CD4-positive, alpha-beta T cell treated with Interleukin-17A for 4 hours (primary cell): ENCODE measurements at regions not wholly inside any gene's neighbourhood (a gene's known extent, or its start where the extent isn't known, plus 50 kb on each side); places are given as distances from the start of the nearest gene placed in this dataset.

Source experiments
- DNase-seq: peaks from one replicate; pipeline ENCODE4 v3.0.0-alpha.2; 2020; ENCODE audit warnings: mixed read lengths

GRCh38 chr12:94033101-94033500 is 115.3 kb upstream of the PLXNC1 start:
- peak; percentile 34 for DNase-seq

DNA sequence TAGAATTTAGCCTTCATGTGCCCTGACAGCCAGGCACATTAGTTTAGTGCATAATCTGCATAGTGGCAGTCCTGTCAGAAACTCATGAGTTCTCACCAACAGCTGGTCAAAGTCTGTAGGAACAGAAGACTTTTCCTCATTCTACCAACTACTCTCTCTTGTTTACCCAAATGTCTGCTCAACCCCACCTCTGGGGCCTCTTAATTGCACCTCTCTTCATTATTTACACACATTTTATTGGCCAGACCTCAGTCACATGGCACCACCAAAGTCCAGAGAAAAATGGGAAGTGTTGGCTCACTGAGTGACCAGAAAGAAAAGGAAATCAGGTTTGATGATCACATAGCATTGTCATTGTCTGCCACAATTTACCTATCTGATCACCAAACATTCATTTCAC is 114.6 kb upstream of the PLXNC1 start:
- DNase-seq = no peak

GRCh38 chr12:94037444-94037843 is 110.9 kb upstream of the PLXNC1 start:
- DNase-seq = no peak

- DNase-seq = no peak
Observed at GRCh38 chr12:94038605-94039004, 109.8 kb upstream of the PLXNC1 start.

- no peak for DNase-seq
Observed at GRCh38 chr12:94039199-94039840, 109.1 kb upstream of the PLXNC1 start.

GRCh38 chr12:94039914-94040313 is 108.5 kb upstream of the PLXNC1 start:
- DNase-seq = no peak

DNA sequence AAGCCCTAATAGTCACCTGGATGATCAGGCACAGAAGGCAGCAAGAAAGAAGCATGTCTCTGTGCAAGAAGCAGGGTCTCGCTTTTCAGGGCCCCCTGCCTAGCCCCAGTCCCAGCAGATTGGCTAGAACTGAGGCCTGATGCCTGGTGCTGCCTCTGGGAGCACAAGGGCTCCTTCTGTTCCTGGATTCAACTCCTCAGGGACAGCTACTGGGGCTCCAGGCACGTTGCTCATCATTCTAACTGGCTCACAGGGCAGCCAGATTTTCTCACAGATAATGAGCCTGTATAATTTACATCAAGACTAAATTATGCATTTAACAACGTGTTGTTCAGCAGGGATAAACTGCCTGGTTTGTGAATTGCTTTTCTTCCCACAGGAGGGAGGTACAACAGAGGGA is 106.5 kb upstream of the PLXNC1 start:
- DNase-seq = no peak

- no peak for DNase-seq
Observed at GRCh38 chr12:94042321-94042720, 106.1 kb upstream of the PLXNC1 start.

DNA sequence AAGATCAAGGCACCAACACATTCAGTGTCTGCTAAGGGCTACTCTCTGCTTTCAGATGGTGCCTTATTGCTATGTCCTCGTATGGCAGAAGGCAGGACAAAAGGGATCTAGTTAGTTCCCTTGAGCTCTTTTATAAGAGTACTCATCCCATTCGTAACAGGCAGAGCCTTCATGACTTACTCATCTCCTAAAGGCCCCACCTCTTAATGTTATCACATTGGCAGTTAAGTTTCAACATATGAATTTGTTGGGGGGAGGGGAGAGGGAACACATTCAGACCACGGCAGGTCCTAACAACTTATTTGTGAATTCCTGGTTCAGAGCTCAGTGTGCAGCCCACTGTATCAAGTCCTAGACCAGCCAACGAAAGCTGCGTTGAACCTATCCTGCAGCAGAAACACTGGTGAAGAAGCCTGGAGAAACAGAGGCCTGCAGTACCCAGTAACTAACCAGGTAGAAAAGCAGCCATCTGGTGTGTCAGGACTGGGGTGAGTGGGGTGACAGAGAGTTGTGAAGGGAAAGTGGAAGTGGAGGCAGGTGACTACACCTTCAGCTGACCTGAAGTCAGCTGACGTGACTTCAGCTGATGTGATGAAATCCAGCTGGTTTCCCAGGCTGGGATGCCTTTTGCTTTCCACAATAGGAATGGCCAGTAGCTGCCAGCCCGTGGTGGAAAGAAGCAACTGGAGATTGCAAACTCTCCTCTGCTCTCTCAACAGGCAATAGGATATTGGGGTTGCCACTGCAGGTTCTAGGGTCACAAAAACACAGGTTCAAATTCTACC is 101.6 kb upstream of the PLXNC1 start:
- no peak for DNase-seq

- no peak for DNase-seq
Observed at GRCh38 chr12:94047781-94048567, 100.4 kb upstream of the PLXNC1 start.

DNA sequence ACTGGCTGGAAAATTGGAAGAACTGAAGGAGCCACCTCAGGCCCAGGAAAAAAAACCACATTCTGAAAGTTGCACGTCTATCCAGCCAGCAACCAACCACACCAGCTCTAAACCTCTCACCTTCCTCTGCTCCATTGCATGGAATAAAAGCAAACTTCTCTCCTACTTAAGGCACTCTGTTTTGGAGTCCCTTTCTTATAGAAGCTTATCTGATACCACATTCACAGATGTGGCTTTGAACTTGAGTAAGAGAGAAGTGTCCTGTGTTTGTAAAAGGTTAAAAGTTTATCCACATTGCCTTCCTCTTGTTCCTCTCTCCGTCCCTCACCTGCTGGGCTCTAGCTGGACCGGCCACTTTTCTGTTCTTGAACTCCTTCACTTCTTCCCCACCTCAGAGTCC is 99.6 kb upstream of the PLXNC1 start:
- no peak for DNase-seq

GRCh38 chr12:94049718-94050117 is 98.7 kb upstream of the PLXNC1 start:
- no peak for DNase-seq

GRCh38 chr12:94053676-94054075 is 94.7 kb upstream of the PLXNC1 start:
- no peak for DNase-seq

DNA sequence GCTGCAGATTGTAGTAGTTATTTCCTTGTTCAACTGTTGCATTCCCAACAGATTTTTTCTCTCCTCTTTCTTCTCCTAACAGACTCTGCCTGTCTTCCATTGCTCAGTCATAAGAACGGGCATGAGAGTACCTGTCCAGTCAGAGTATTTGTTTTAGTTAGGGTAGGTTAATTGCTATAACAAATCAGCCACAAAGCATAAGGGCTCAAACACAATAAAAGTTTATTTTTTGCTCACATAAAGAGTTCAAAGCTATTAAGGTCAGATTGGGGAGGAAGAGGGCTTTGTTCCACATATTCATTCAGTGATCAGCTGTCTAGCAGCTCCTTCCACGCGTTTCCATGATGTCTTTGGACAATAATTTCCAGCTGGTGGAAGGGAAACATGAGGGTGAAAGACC is 92.8 kb upstream of the PLXNC1 start:
- DNase-seq = no peak

- DNase-seq = no peak
Observed at GRCh38 chr12:94056419-94057158, 91.8 kb upstream of the PLXNC1 start.

GRCh38 chr12:94057262-94058151 is 90.9 kb upstream of the PLXNC1 start:
- DNase-seq = no peak

DNA sequence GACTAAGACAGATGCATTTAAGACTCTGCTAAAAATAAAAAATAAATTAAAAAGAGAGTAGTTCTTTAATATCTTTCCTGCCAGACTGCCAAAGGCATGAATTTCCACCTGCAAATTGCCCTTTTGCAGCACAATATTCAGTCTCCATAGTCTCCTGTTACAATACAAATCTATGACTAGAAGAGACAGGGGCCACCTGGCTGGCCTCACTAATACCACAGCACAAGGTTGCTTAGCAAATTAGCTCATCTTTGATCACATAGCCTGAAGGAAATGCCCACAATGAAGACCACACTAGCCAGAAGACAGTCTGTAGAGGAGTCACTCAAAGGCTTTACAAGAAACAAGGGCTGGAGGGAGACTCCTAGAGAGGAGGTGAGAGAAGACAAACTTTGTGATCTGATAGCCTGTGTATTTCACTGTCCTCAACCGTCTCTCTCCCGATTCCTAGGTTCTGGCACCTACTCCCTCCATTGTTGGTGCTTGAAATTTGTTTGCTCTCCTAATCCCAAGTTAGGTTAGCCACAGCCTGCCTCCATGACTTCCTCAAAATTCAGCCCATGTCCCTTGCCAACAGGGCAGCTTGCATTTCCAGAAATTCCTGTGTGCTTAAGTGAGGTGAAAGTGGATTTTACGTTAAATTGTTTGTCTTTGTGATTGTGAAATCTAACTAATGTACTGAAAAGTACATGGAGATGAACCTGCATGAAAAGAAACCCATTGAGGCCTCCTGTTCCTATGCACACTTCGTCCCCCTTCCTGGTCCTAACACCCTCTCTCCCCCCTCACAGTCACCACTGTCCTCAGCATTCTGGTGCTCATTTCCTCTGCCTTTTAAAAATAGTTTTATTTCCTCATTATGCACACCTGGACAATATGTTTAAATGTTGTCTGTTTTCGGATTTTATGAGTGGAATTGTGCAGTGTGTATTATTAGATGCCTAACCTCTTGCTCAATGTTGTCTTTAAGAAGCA is 88.7 kb upstream of the PLXNC1 start:
- no peak for DNase-seq

DNA sequence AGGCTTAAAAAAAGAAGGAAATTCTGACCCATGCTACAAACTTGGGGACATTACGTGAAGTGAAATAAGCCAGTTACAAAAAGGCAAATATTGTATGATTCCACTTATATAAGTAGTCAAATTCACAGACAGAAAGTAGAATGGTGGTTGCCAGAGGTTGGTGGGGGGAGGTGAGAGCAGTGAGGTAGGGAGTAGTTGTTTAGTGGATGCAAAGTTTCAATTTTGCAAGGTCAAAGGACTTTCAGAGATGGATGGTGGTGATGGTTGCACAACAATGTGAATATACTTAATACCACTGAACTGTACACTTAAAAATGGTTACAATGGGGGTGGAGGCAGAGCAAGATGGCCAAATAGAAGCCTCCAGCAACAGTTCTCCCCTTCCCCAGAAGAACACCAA is 86.2 kb upstream of the PLXNC1 start:
- DNase-seq = no peak

DNA sequence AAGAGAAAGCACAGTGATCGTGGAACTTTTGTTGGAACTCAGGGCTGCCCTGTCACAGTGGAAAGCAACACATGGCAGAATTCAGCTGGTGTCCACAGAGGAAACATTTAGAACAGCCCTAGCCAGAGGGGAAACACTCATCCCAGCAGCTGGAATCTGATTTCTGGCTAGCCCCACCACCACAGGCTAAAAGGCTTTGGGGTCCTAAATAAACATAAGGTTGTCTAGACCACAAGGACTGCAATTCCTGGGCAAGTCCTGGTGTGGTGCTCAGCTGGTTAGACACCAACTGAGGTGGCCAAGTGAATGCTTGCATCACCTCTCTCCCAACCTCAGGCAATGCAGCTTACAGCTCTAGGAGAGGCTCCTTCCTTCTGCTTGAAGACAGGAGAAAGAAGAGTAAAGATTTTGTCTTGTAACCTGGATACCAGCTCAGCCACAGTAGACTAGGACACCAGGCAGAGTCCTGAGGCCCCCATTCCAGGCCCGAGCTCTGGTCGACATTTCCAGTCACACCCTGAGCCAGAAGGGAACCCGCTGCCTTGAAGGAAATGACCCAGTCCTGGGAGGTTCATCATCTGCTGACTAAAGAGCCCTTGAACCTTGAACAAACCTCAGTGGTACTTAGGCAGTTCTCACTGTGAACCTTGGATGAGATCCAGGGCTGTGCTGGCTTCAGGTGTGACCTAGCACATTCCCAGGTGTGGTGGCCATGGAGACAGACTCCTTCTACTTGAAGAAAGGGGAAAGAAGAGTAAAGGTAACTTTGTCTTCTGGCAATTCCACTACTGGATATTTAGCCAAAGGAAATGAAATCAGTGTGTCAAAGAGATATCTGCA is 85.4 kb upstream of the PLXNC1 start:
- DNase-seq = no peak

DNA sequence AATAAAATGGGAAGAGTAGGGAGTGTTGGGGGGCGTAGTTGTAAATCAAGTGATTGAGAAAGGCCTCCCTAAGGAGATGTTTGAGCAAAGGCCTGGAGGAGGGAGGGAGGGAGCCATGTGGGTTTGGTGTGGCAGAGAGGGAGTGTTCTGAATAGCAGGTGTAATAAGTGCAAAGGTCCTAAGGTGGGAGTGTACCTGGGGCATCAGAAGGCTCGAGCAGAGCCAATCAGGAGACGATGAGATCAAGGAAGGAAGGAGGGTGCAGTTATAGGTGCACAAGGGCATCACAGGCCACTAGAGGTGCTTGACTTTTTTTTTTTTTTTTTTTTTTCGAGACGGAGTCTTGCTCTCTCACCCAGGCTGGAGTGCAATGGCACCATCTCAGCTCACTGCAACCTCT is 77.9 kb upstream of the PLXNC1 start:
- no peak for DNase-seq
